ENCODE measurements at regions not wholly inside any gene's neighbourhood (a gene's known extent, or its start where the extent isn't known, plus 50 kb on each side); places are given as distances from the start of the nearest gene placed in this dataset.

DNA sequence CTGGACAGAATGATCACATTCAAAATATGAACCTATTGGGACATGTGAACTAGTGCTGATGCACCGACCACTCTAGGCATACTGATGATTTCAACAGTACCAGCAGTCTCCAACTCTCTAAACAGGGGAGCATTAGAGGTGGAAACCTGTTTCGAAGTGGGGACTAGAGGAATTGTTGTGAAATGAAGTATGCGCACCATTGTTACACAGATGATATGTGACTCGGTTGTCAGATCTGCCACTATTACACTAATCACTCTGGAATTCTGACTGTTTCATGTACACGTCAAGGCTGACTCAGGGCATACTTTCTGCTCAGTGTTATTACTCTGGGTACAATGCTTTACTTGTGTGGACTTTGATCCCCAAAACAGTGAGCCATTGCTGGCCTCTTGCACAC is 198.2 kb upstream of the UBE2E2 start:
- TF ChIP-seq ZFP3 (CRISPR knock-in tag; IDR thresholded peaks at IDR 0.05) (no peak), RARB (CRISPR knock-in tag; IDR thresholded peaks at IDR 0.05) (no peak), GLIS3 (CRISPR knock-in tag; IDR thresholded peaks at IDR 0.05) (no peak), CSDC2 (CRISPR knock-in tag; IDR thresholded peaks at IDR 0.05) (no peak)
- TF ChIP-seq, protein P1, sequence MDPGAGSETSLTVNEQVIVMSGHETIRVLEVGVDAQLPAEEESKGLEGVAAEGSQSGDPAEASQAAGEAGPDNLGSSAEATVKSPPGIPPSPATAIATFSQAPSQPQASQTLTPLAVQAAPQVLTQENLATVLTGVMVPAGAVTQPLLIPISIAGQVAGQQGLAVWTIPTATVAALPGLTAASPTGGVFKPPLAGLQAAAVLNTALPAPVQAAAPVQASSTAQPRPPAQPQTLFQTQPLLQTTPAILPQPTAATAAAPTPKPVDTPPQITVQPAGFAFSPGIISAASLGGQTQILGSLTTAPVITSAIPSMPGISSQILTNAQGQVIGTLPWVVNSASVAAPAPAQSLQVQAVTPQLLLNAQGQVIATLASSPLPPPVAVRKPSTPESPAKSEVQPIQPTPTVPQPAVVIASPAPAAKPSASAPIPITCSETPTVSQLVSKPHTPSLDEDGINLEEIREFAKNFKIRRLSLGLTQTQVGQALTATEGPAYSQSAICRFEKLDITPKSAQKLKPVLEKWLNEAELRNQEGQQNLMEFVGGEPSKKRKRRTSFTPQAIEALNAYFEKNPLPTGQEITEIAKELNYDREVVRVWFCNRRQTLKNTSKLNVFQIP (CRISPR knock-in tag; IDR thresholded peaks at IDR 0.05; ENCODE audit: borderline replicate concordance, low read depth), result no peak

Data from SK-N-SH treated with all-trans-retinoic acid at 6 μM for 48 hours (cell line).